GM12878 (cell line): ENCODE measurements at regions not wholly inside any gene's neighbourhood (a gene's known extent, or its start where the extent isn't known, plus 50 kb on each side); places are given as distances from the start of the nearest gene placed in this dataset.

Experiments
- ATAC-seq: fragments of 200-7000 bp; cut with Tn5 transposase; 3 replicates; pipeline ENCODE4 v1.9.1; 2020; ENCODE audit warnings: mild to moderate bottlenecking, moderate library complexity
- BruUV-seq: library from RNA; stranded (reverse); fragments of 400-500 nt; replicated peaks from 2 replicates; lab custom pipeline; 2021; lab: Mats Ljungman, UMichigan
- CTCF ChIA-PET: fragments of 300-600 bp; sonication (Branson Sonifier 250); formaldehyde crosslinking; extraction: SDS; loops from one replicate; lab custom pipeline; 2021; ENCODE audit warnings: inconsistent platforms; lab: Yijun Ruan, JAX
- POLR2A ChIA-PET: fragments of 350-600 bp; formaldehyde crosslinking; extraction: SDS; loops from one replicate; lab custom pipeline; 2021; ENCODE audit warnings: inconsistent platforms; lab: Charles Lee
- RAD21 ChIA-PET: fragments of 300-600 bp; sonication (Branson Sonifier 250); formaldehyde crosslinking; loops from one replicate; lab custom pipeline; 2023; ENCODE audit warnings: antibody characterized with exemption; ENCODE audit not compliant: unreplicated experiment; lab: Charles Lee
- SMC1A ChIA-PET: fragments of 300-600 bp; sonication (Branson Sonifier 250); formaldehyde crosslinking; loops from one replicate; lab custom pipeline; 2023; ENCODE audit not compliant: unreplicated experiment, uncharacterized antibody; lab: Charles Lee
- DNase-seq: peaks from one replicate; pipeline ENCODE4 v3.0.0-alpha.2; 2011; ENCODE audit warnings: low read depth, low spot score
- FAIRE-seq: peaks from 3 replicates; lab custom pipeline; 2011; peaks lifted over from hg19 to GRCh38; lab: Jason Lieb, UNC
- H2AFZ ChIP-seq: 2 replicates; pipeline ENCODE4 v1.6.0; 2011; ENCODE audit warnings: low read depth, low read length, control low read depth; ENCODE audit not compliant: control insufficient read depth
- H3K27ac ChIP-seq: 2 replicates; pipeline ENCODE4 v1.5.1; 2011; ENCODE audit warnings: control low read depth; ENCODE audit not compliant: control insufficient read depth, insufficient read depth
- H3K27me3 ChIP-seq, 2 experiments: replicated peaks in 1 of 2; 2 replicates each; pipeline versions ENCODE4 v1.6.0 to v1.6.1; 2011; ENCODE audit warnings: low read length in 1 of 2; ENCODE audit not compliant: control insufficient read depth in 2 of 2, insufficient read depth in 2 of 2
- H3K36me3 ChIP-seq, 2 experiments: 2 replicates each; pipeline ENCODE4 v1.5.1; 2011; ENCODE audit warnings: low read length in 1 of 2; ENCODE audit not compliant: control insufficient read depth in 2 of 2, insufficient read depth in 2 of 2
- H3K4me1 ChIP-seq: 2 replicates; pipeline ENCODE4 v1.6.1; 2011; ENCODE audit warnings: mild to moderate bottlenecking, low read length, moderate library complexity, mixed read lengths; ENCODE audit not compliant: control insufficient read depth, insufficient read depth
- H3K4me2 ChIP-seq: 2 replicates; pipeline ENCODE4 v1.6.0; 2011; ENCODE audit warnings: control low read depth; ENCODE audit not compliant: control insufficient read depth, insufficient read depth
- H3K4me3 ChIP-seq: fragments of 200-600 bp; sonication (generic); 2 replicates; pipeline ENCODE4 v1.5.1; 2016
- H3K79me2 ChIP-seq: 2 replicates; pipeline ENCODE4 v1.6.0; 2011; ENCODE audit warnings: low read length; ENCODE audit not compliant: control insufficient read depth, insufficient read depth
- H3K9ac ChIP-seq: 2 replicates; pipeline ENCODE4 v1.8.0; 2011; ENCODE audit warnings: low read length, control low read depth, mixed read lengths; ENCODE audit not compliant: control insufficient read depth, insufficient read depth
- H3K9me3 ChIP-seq: replicated peaks from 3 replicates; pipeline ENCODE4 v1.5.1; 2011; ENCODE audit warnings: mild to moderate bottlenecking, low read length; ENCODE audit not compliant: control insufficient read depth, insufficient read depth
- H4K20me1 ChIP-seq: 2 replicates; pipeline ENCODE4 v1.6.0; 2011; ENCODE audit not compliant: control insufficient read depth, insufficient read depth
- ASH2L ChIP-seq: fragments of 300-600, 200-600 bp; sonication (generic); IDR thresholded peaks from 2 replicates; pipeline ENCODE4 v1.6.1; 2017; ENCODE audit warnings: low read depth, mild to moderate bottlenecking, borderline replicate concordance
- CHD1 ChIP-seq: IDR thresholded peaks from 2 replicates; pipeline ENCODE4 v1.6.1; 2012; ENCODE audit warnings: low read depth, low read length, improper control_type of control experiment
- FOXM1 ChIP-seq: IDR thresholded peaks from 2 replicates; pipeline ENCODE4 v1.6.1; 2012; ENCODE audit warnings: low read depth, mild to moderate bottlenecking, inconsistent platforms, low read length, moderate library complexity
- HDAC2 ChIP-seq: fragments of 200-600 bp; sonication (generic); IDR thresholded peaks from 2 replicates; pipeline ENCODE4 v1.6.1; 2017
- LARP7 ChIP-seq: fragments of 450-650 bp; IDR thresholded peaks from 2 replicates; pipeline ENCODE4 v1.6.1; 2017; ENCODE audit warnings: mild to moderate bottlenecking
- NBN ChIP-seq: fragments of 450-650 bp; IDR thresholded peaks from 2 replicates; pipeline ENCODE4 v1.6.1; 2016
- NFIC ChIP-seq: IDR thresholded peaks from 2 replicates; pipeline ENCODE4 v1.6.1; 2012; ENCODE audit warnings: low read depth, mild to moderate bottlenecking, inconsistent platforms, low read length, moderate library complexity
- NFXL1 ChIP-seq: fragments of 450-650 bp; IDR thresholded peaks from 2 replicates; pipeline ENCODE4 v1.6.1; 2017; ENCODE audit warnings: antibody characterized with exemption, mild to moderate bottlenecking, borderline replicate concordance
- NFYA ChIP-seq: IDR thresholded peaks from 2 replicates; pipeline ENCODE4 v1.6.1; 2011; ENCODE audit warnings: low read depth, mild to moderate bottlenecking, low read length, improper control_type of control experiment, borderline replicate concordance
- NKRF ChIP-seq: fragments of 450-650 bp; conservative IDR thresholded peaks from 2 replicates; pipeline ENCODE4 v1.6.1; 2017; ENCODE audit warnings: mild to moderate bottlenecking, moderate library complexity
- PML ChIP-seq: IDR thresholded peaks from 2 replicates; pipeline ENCODE4 v1.6.1; 2012; ENCODE audit warnings: low read length, inconsistent platforms
- SMAD1 ChIP-seq: fragments of 450-650 bp; IDR thresholded peaks from 2 replicates; pipeline ENCODE4 v1.6.1; 2018; ENCODE audit warnings: mild to moderate bottlenecking, low read depth; ENCODE audit not compliant: partially characterized antibody
- SUPT20H ChIP-seq: IDR thresholded peaks from 2 replicates; pipeline ENCODE4 v1.6.1; 2011; ENCODE audit warnings: low read depth, mild to moderate bottlenecking, low read length, moderate library complexity, borderline replicate concordance; ENCODE audit not compliant: control insufficient read depth
- TARDBP ChIP-seq: IDR thresholded peaks from 2 replicates; pipeline ENCODE4 v1.6.1; 2016; ENCODE audit warnings: borderline replicate concordance
- TCF3 ChIP-seq: IDR thresholded peaks from 2 replicates; pipeline ENCODE4 v1.6.1; 2012; ENCODE audit warnings: low read depth, mild to moderate bottlenecking, low read length, borderline replicate concordance; ENCODE audit not compliant: insufficient read depth
- YY1 ChIP-seq: IDR thresholded peaks from 2 replicates; pipeline ENCODE4 v1.6.1; 2011; ENCODE audit warnings: low read depth, mild to moderate bottlenecking, low read length
- ZSCAN29 ChIP-seq: fragments of 450-650 bp; IDR thresholded peaks from 2 replicates; pipeline ENCODE4 v1.6.1; 2017; ENCODE audit warnings: mild to moderate bottlenecking, moderate library complexity
- WGBS: methylation state at CpG from one replicate; pipeline ENCODE4 v1.1.6; 2016; ENCODE audit warnings: low lambda C conversion rate; ENCODE audit not compliant: insufficient replicate concordance, insufficient coverage; ENCODE audit errors: missing lambda C conversion rate; 5-methylcytosine and 5-hydroxymethylcytosine counted together
- in situ Hi-C: fragments of 300-500 bp; cut with MboI; formaldehyde crosslinking; loops from 9 replicates; pipeline ENCODE4 v1.14.3; 2018; ENCODE audit warnings: mixed read lengths
- intact Hi-C: fragments of 100-400 bp; cut with micrococcal nuclease; formaldehyde crosslinking; loops from one replicate; pipeline ENCODE4 v1.14.2; 2022; ENCODE audit not compliant: unreplicated experiment
- TF ChIP-seq, protein P1 (sequence below): IDR thresholded peaks from 2 replicates; pipeline ENCODE4 v1.6.1; 2012; ENCODE audit warnings: mild to moderate bottlenecking, low read depth, low read length

- ChIA-PET POLR2A (no interaction called here), RAD21 (no interaction called here), SMC1A (no interaction called here), CTCF (interaction anchor here (0.6 to 1.9 kb wide), 3 partner anchors 105 to 505 kb away, joined by 3 to 5 read pairs (median 4); no protein-coding TSS in a partner anchor)
- Histone ChIP-seq H3K4me3 (no peak overlapping the region), H3K9me3 (no peaks in the 10 kb centered on the region), H3K79me2 (no peaks in the 10 kb centered on the region), H4K20me1 (no peaks in the 10 kb centered on the region), H3K4me1 (no peaks in the 10 kb centered on the region), H3K36me3 (no peaks in the 10 kb centered on the region), H3K9ac (no peak overlapping the region), H3K4me2 (no peak overlapping the region), H2AFZ (no peak overlapping the region), H3K27me3 (no peaks in the 10 kb centered on the region), H3K27ac (no peak overlapping the region)
- intact Hi-C loops (no loop called here), in situ Hi-C loops (no loop called here)
- ATAC-seq, result no peak
- no TSS peak for BruUV-seq
- no peak for FAIRE-seq
- 60% methylated on average over 2 of the region's 2 CpGs for WGBS
- DNase-seq, result no peak
- TF ChIP-seq SMAD1 (no peak), SUPT20H (no peak), NKRF (no peak), LARP7 (no peak), TARDBP (no peak), NFXL1 (no peak), PML (no peak), ZSCAN29 (no peak), NFIC (no peak), TCF3 (no peak), YY1 (no peak), ASH2L (no peak), NBN (no peak), NFYA (no peak), FOXM1 (no peak), HDAC2 (no peak), CHD1 (no peak)
- TF ChIP-seq, protein P1, sequence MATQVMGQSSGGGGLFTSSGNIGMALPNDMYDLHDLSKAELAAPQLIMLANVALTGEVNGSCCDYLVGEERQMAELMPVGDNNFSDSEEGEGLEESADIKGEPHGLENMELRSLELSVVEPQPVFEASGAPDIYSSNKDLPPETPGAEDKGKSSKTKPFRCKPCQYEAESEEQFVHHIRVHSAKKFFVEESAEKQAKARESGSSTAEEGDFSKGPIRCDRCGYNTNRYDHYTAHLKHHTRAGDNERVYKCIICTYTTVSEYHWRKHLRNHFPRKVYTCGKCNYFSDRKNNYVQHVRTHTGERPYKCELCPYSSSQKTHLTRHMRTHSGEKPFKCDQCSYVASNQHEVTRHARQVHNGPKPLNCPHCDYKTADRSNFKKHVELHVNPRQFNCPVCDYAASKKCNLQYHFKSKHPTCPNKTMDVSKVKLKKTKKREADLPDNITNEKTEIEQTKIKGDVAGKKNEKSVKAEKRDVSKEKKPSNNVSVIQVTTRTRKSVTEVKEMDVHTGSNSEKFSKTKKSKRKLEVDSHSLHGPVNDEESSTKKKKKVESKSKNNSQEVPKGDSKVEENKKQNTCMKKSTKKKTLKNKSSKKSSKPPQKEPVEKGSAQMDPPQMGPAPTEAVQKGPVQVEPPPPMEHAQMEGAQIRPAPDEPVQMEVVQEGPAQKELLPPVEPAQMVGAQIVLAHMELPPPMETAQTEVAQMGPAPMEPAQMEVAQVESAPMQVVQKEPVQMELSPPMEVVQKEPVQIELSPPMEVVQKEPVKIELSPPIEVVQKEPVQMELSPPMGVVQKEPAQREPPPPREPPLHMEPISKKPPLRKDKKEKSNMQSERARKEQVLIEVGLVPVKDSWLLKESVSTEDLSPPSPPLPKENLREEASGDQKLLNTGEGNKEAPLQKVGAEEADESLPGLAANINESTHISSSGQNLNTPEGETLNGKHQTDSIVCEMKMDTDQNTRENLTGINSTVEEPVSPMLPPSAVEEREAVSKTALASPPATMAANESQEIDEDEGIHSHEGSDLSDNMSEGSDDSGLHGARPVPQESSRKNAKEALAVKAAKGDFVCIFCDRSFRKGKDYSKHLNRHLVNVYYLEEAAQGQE, result no peak
Measured at GRCh38 chr3:81995329-81995728, 233.9 kb upstream of the GBE1 start.
